Natural killer cell (primary cell): ENCODE measurements at regions not wholly inside any gene's neighbourhood (a gene's known extent, or its start where the extent isn't known, plus 50 kb on each side); places are given as distances from the start of the nearest gene placed in this dataset.

Source experiments
- ATAC-seq, 3 donors: fragments of 150-1000 bp in 2 of 3; fragments of 200-7000 bp in 1 of 3; cut with Tn5 transposase; 1 replicate in 1 of 3; 2 replicates in 2 of 3; pipeline ENCODE4 v1.10.0; 2021; ENCODE audit warnings: mild to moderate bottlenecking in 2 of 3, moderate library complexity in 2 of 3
- DNase-seq, 2 donors: peaks; one replicate each; pipeline versions ENCODE4 v3.0.0 to v3.0.0-alpha.2; 2013 to 2021; ENCODE audit warnings: mixed read lengths in 1 of 2
- H3K27ac ChIP-seq: one replicate; pipeline ENCODE4 v1.5.1; 2013; ENCODE audit warnings: mild to moderate bottlenecking, low read length
- H3K27me3 ChIP-seq: one replicate; pipeline ENCODE4 v1.6.1; 2013; ENCODE audit warnings: low read length; ENCODE audit not compliant: control insufficient read depth, insufficient read depth
- H3K36me3 ChIP-seq: one replicate; pipeline ENCODE4 v1.6.1; 2013; ENCODE audit warnings: low read length; ENCODE audit not compliant: control insufficient read depth, insufficient read depth
- H3K4me1 ChIP-seq: one replicate; pipeline ENCODE4 v1.6.1; 2013; ENCODE audit warnings: low read length; ENCODE audit not compliant: control insufficient read depth, insufficient read depth
- H3K4me3 ChIP-seq: one replicate; pipeline ENCODE4 v1.5.1; 2013; ENCODE audit warnings: low read length
- H3K9me3 ChIP-seq: one replicate; pipeline ENCODE4 v1.6.1; 2013; ENCODE audit warnings: low read length; ENCODE audit not compliant: control insufficient read depth, insufficient read depth
- H3K27ac Mint-ChIP-seq, 2 donors: one replicate each; pipeline ENCODE4 v1.8.0; 2022; ENCODE audit warnings: mild to moderate bottlenecking in 2 of 2, mixed read lengths in 2 of 2, moderate library complexity in 1 of 2
- H3K27me3 Mint-ChIP-seq, 2 donors: one replicate each; pipeline ENCODE4 v1.8.0; 2022; ENCODE audit warnings: low read depth in 2 of 2, mixed read lengths in 2 of 2
- H3K36me3 Mint-ChIP-seq: one replicate; pipeline ENCODE4 v1.8.0; 2022; ENCODE audit warnings: mixed read lengths
- H3K4me1 Mint-ChIP-seq, 2 donors: one replicate each; pipeline ENCODE4 v1.8.0; 2022; ENCODE audit warnings: mixed read lengths in 2 of 2
- H3K4me3 Mint-ChIP-seq: one replicate; pipeline ENCODE4 v1.8.0; 2022; ENCODE audit warnings: mild to moderate bottlenecking, moderate library complexity, mixed read lengths
- H3K9me3 Mint-ChIP-seq, 2 donors: one replicate each; pipeline ENCODE4 v1.8.0; 2022; ENCODE audit warnings: mixed read lengths in 2 of 2
- CTCF ChIP-seq: fragments of 200-600 bp; IDR thresholded peaks from one replicate; pipeline ENCODE4 v1.8.0; 2022; ENCODE audit warnings: antibody characterized with exemption
- WGBS: methylation state at CpG from one replicate; pipeline ENCODE4 v1.1.7; 2013; ENCODE audit warnings: missing lambda C conversion rate; ENCODE audit not compliant: insufficient coverage; 5-methylcytosine and 5-hydroxymethylcytosine counted together
- intact Hi-C: fragments of 100-400 bp; cut with micrococcal nuclease; formaldehyde crosslinking; loops from one replicate; pipeline ENCODE4 v1.14.2; 2022

- ATAC-seq (no peak), DNase-seq (no peak)
- intact Hi-C loops, result no loop called here
- WGBS, result 94% methylated on average over 2 of the region's 2 CpGs
- Mint-ChIP-seq H3K9me3 (peaks cover 0 to 2% of the 10 kb centered on the region in 2 donors), H3K27ac (no peak overlapping the region), H3K36me3 (no peaks in the 10 kb centered on the region), H3K4me1 (no peaks in the 10 kb centered on the region), H3K4me3 (no peak overlapping the region), H3K27me3 (peaks cover under 1 to 3% of the 10 kb centered on the region in 2 donors)
- Histone ChIP-seq H3K36me3 (no peaks in the 10 kb centered on the region), H3K27me3 (no peaks in the 10 kb centered on the region), H3K4me3 (no peak overlapping the region), H3K27ac (no peak overlapping the region), H3K9me3 (no peaks in the 10 kb centered on the region), H3K4me1 (no peaks in the 10 kb centered on the region)
- TF ChIP-seq CTCF, result no peak
Observed at GRCh38 chr13:32962342-32962741, 53.9 kb upstream of the KL start.

- Mint-ChIP-seq H3K27ac (no peak overlapping the region), H3K36me3 (no peaks in the 10 kb centered on the region), H3K27me3 (peaks cover 0 to 3% of the 10 kb centered on the region in 2 donors), H3K9me3 (peaks cover 0 to 2% of the 10 kb centered on the region in 2 donors), H3K4me3 (no peak overlapping the region), H3K4me1 (no peaks in the 10 kb centered on the region)
- no peak for TF ChIP-seq CTCF
- 73% methylated on average over 2 of the region's 2 CpGs for WGBS
- DNase-seq (no peak), ATAC-seq (no peak)
- Histone ChIP-seq H3K4me3 (no peak overlapping the region), H3K36me3 (no peaks in the 10 kb centered on the region), H3K27me3 (no peaks in the 10 kb centered on the region), H3K9me3 (no peaks in the 10 kb centered on the region), H3K4me1 (no peaks in the 10 kb centered on the region), H3K27ac (no peak overlapping the region)
- intact Hi-C loops, result no loop called here
Observed at GRCh38 chr13:32964987-32965386, 51.2 kb upstream of the KL start.
